Epidermal melanocyte (primary cell): ENCODE measurements at regions not wholly inside any gene's neighbourhood (a gene's known extent, or its start where the extent isn't known, plus 50 kb on each side); places are given as distances from the start of the nearest gene placed in this dataset.
"Not testable (repeated sequence)": the region's sequence is repeated elsewhere in the genome, so short reads cannot be mapped to it uniquely, and the experiment has no call there.

Source experiments
- DNase-seq: peaks from one replicate; pipeline ENCODE4 v3.0.0; 2011; ENCODE audit warnings: low spot score; ENCODE audit not compliant: insufficient read length

GRCh38 chr11:96447208-96448110, 57.6 kb downstream of the JRKL start:
- no peak for DNase-seq

- no peak for DNase-seq
Measured at GRCh38 chr11:96448225-96448624, 58.4 kb downstream of the JRKL start.

DNA sequence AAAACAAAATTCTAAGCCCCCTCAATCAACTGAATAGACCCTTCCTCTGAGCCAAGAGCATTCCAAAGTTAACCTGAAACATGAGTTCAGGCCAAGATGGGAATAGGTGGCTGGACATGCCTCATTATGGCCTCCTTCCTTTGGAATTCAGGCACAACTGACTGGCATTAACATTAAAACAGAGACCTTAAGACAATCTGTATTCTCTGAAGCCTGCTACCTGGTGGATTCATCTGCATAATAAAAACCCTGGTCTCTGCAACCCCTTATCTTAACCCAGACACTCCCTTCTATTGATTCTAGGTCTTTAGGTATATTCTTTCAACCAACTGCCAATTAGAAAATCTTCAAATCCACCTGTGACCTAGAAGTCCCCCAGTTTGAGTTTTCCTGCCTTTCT, 66.3 kb downstream of the JRKL start:
- DNase-seq: no peak

- no peak for DNase-seq
Measured at GRCh38 chr11:96459751-96460150, 69.9 kb downstream of the JRKL start.

DNA sequence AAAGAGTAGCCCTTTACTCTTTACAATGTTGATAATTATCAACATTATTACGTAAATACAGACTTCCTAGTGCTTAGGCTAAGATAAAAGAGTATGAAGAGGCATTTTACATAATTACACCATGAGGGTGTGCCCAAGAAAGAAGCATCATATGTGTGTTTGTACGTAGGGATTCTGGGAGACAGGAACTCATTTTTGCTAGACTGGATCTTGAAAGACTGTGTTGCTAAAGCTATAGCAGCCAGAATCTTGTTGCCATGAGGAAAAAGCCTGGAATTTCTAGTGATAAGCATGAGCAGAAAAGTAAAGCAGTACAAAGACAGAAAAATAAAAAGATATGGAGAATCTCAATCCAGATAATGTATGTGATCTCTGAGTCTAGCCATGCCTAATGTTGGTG, 72.1 kb downstream of the JRKL start:
- no peak for DNase-seq

GRCh38 chr11:96464700-96465307, 75.0 kb downstream of the JRKL start:
- DNase-seq: peak; percentile 86

GRCh38 chr11:96465512-96465911, 75.7 kb downstream of the JRKL start:
- no peak for DNase-seq

DNA sequence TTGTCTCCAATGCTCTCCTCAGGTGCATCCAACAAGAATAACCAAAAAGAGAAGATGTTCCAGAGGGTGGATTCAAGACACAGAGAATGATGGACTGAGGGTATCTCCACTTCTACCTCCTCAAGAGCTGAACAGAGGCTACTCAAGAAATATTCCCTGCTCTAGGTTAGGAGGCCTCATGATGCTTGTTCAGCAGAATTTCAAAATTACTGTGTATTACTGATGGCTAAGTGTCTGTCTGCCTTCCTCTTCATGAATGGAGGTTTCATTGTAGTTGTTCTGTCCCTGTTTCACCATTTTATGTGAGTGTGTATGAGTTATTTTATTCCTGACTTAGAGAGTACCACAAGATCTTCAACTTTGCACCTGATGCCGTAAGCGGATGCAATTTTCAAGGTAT, 76.8 kb downstream of the JRKL start:
- no peak for DNase-seq

DNA sequence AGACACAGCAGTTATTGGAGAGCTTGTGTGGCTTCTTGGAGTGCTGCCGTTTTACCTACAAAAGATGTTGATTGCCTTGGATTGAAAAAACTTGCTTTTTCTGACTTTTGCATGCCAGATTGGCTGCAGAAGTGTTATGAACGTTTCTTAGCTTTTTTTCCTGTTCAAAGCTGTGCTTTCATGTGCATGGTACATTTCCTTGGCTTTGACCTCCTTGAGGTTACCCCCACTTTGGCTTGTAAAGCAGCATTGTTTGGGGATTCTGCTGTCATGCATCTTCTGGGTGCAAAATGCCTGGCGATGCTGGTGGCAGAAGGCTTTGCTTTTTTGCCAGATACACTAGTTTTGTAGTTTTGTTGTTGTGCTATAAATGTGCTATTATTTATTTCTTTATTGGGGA, 80.0 kb downstream of the JRKL start:
- DNase-seq: no peak

- no peak for DNase-seq
Measured at GRCh38 chr11:96470521-96470920, 80.7 kb downstream of the JRKL start.

- DNase-seq: no peak
Measured at GRCh38 chr11:96472085-96472484, 82.3 kb downstream of the JRKL start.

GRCh38 chr11:96474263-96474662, 84.5 kb downstream of the JRKL start:
- DNase-seq: no peak

DNA sequence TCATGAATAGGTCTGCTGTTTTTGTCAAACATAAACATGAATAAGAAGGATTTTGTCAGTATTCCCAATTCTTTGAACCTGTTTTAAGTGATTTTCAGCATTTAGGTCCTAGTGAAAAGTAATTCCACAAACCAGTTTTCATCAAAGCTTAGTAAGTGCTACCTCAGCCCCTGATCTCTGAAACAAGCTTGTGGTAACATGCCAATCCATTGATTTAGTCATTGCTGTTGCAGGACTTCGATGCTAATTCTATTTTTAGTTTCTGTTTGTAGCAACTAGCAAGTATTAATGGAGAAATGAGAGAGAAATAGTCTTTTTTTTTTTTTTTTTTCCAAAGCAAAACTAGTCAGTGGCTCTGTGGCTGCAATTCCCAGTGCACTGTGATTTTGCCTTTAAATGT, 91.4 kb downstream of the JRKL start:
- no peak for DNase-seq

GRCh38 chr11:96481771-96482170, 92.0 kb downstream of the JRKL start:
- DNase-seq: no peak

DNA sequence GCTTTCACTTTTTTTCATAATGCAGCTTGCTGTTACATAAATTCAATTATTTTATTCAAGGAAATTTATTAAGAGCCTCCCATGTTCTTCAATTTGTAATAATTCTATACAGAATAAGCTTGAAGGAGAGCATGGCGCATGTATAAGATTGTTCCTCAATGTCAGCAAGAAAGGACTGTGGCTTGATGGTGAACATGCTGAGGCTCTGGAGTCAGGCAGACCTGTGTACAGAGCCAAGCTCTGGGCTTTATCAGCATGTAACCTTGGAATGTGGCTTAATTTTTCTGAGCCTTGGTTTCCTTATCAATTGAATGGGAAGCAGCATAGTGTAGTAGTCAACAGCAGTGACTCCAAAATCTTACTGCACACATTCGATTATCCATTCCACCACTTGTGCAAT, 92.4 kb downstream of the JRKL start:
- no peak for DNase-seq

GRCh38 chr11:96483374-96483955, 93.7 kb downstream of the JRKL start:
- no peak for DNase-seq

DNA sequence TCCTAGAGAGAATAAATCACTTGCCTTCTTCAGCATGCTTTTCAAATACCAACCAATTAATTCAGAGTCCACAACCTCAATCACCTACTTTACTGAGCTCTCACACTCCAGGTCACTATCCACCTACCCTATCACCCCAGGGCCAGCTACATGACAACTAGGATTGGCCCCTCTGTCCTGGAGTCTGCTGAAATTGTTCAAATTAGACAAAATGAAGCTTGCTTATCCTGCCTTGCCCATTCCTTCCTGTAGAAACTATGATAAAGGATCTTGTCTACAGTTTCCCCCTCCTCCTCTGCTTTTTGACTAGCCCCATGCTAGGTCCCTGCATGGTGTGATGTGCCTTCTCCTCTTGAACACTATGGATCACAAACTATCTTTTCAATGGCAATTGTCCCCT, 94.5 kb downstream of the JRKL start:
- no peak for DNase-seq

GRCh38 chr11:96486890-96487611, 97.2 kb downstream of the JRKL start:
- DNase-seq: no peak

DNA sequence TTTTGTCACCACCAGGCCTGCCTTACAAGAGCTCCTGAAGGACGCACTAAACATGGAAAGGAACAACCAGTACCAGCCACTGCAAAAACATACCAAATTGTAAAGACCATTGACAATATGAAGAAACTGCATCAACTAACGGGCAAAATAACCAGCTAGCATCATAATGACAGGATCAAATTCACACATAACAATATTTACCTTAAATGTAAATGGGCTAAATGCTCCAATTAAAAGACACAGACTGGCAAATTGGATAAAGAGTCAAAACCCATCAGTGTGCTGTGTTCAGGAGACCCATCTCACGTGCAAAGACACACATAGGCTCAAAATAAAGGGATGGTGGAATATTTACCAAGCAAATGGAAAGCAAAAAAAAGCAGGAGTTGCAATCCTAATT, 99.1 kb downstream of the JRKL start:
- DNase-seq: not testable (repeated sequence)

- no peak for DNase-seq
Measured at GRCh38 chr11:96500440-96500839, 110.6 kb downstream of the JRKL start.

DNA sequence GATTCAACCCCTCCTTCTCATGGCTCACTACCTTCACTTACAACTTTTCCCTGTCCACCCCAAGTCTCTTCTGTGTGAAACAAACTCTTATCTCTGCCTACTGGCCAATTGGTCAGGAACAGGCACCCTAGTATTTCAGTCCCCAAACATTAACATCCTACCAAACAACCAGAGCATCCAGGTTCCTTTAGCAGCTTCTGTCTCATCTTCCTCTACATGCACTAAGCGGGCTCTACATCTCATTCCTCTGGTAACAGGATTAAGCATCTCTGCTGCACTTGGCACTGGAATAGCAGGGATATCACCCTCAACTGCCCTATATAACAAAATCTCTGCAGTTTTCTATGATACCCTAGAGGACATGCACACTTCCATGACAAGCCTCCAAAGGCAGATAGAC, 116.2 kb downstream of the JRKL start:
- DNase-seq: no peak

DNA sequence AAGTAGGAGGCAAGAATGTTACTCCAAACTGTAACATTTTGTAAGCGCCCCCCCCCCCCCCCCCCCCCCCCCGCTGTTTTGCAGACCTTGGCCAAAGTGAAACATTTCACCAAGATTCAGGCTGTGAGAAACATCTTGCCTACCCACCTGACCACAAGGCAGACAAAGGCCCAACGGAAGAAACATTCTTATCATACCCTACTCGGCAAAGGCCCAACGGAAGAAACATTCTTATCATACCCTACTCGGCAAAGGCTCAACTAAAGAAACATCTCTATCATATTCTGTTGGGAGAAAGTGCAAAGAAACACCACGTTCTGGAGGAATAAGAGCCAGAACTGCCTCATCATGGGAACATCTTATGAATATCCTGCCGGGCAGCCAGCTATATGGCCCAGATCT, 117.1 kb downstream of the JRKL start:
- DNase-seq: no peak
